Mucosa of descending colon (tissue), 3 donors: ENCODE measurements at regions not wholly inside any gene's neighbourhood (a gene's known extent, or its start where the extent isn't known, plus 50 kb on each side); places are given as distances from the start of the nearest gene placed in this dataset.
A peak's percentile ranks its signal among the peaks of the same experiment; 100 is the strongest.

Experiments
- ATAC-seq: fragments of 200-7000 bp; cut with Tn5 transposase; one replicate; pipeline ENCODE4 v1.9.1; 2020; ENCODE audit warnings: mild to moderate bottlenecking, moderate library complexity
- DNase-seq, 3 donors: peaks; one replicate each; pipeline ENCODE4 v3.0.0-alpha.2; 2020
- H3K36me3 ChIP-seq: fragments of 200-600 bp; one replicate; pipeline ENCODE4 v1.8.0; 2021; ENCODE audit warnings: low read depth, mild to moderate bottlenecking
- H3K4me1 ChIP-seq: fragments of 200-600 bp; one replicate; pipeline ENCODE4 v1.8.0; 2021; ENCODE audit warnings: low read depth, mild to moderate bottlenecking
- H3K4me3 ChIP-seq: fragments of 200-600 bp; one replicate; pipeline ENCODE4 v1.8.0; 2021; ENCODE audit warnings: mild to moderate bottlenecking
- H3K9me3 ChIP-seq: fragments of 200-600 bp; one replicate; pipeline ENCODE4 v1.8.0; 2021; ENCODE audit warnings: mild to moderate bottlenecking
- intact Hi-C, 2 donors: fragments of 100-400 bp; cut with DNase I in 1 of 2; cut with micrococcal nuclease in 1 of 2; formaldehyde crosslinking; loops; one replicate each; pipeline versions ENCODE4 v1.11.0 to v1.11.1; 2022; cut with DNase I, micrococcal nuclease
- TF ChIP-seq, protein P1 (sequence below): fragments of 200-600 bp; IDR thresholded peaks from one replicate; pipeline ENCODE4 v1.8.0; 2022; ENCODE audit warnings: antibody characterized with exemption, mild to moderate bottlenecking
- donor health status: DM: no; HTN: no; CAD: no; lungs with moderate emphysema.
- donor health status: DM: no; HTN: no; CAD: no.
- donor health status: DM: no; HTN: yes; CAD: no.

DNA sequence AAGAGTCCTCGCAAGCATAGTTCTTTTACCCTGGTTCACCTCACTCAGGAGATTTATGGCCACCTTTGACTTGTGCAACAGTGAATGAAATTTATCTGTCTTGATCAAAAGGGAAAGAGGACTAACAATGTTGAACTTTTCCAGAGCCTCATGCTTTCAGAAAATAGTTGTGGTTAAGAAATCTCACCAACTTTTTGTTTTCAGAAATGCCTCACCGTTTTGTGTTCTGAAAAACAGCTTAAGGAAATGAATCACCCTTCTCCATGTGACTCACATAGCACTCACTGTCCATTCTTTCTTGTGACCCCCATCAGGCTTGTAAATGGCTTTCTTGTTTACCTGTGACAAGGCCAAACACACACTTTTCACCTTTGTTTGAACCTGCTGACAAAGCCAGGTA, 148.6 kb upstream of the FAM3C start:
- no peaks in the 10 kb centered on the region for H3K4me1 ChIP-seq
- TF ChIP-seq, protein P1, sequence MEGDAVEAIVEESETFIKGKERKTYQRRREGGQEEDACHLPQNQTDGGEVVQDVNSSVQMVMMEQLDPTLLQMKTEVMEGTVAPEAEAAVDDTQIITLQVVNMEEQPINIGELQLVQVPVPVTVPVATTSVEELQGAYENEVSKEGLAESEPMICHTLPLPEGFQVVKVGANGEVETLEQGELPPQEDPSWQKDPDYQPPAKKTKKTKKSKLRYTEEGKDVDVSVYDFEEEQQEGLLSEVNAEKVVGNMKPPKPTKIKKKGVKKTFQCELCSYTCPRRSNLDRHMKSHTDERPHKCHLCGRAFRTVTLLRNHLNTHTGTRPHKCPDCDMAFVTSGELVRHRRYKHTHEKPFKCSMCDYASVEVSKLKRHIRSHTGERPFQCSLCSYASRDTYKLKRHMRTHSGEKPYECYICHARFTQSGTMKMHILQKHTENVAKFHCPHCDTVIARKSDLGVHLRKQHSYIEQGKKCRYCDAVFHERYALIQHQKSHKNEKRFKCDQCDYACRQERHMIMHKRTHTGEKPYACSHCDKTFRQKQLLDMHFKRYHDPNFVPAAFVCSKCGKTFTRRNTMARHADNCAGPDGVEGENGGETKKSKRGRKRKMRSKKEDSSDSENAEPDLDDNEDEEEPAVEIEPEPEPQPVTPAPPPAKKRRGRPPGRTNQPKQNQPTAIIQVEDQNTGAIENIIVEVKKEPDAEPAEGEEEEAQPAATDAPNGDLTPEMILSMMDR, result no peak
- no peaks in the 10 kb centered on the region for H3K36me3 ChIP-seq
- ATAC-seq (peak; percentile 29), DNase-seq (no peak)
- intact Hi-C loops, result loop anchor here (5.0 kb wide), 1 partner anchor 177 kb away; no protein-coding TSS in a partner anchor
- no peaks in the 10 kb centered on the region for H3K9me3 ChIP-seq
- H3K4me3 ChIP-seq, result no peak overlapping the region

- DNase-seq (no peak), ATAC-seq (no peak)
- H3K4me3 ChIP-seq, result no peak overlapping the region
- intact Hi-C loops, result no loop called here
- H3K36me3 ChIP-seq, result no peaks in the 10 kb centered on the region
- no peaks in the 10 kb centered on the region for H3K4me1 ChIP-seq
- no peaks in the 10 kb centered on the region for H3K9me3 ChIP-seq
- TF ChIP-seq, protein P1, result no peak
Measured at GRCh38 chr7:121544238-121544637, 148.1 kb upstream of the FAM3C start.

DNA sequence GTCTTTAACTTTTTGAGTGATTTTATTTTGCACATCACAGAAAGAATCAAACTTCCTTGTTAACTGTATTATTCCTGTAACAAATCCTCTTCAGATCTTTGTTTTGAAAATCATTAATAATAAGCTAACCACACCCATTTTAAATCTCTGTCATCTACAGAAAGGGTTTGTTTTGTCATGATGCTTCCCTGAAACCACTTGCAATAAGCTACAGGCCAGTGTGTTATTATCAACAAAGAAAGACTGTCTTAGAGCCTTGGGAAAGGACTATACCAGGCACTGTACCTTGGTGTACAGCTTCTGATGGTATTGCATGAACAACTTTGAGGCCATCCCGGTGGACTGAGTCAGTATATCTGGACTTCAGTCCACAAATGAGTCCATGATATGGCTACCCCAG, 145.3 kb upstream of the FAM3C start:
- intact Hi-C loops, result no loop called here
- TF ChIP-seq, protein P1, result no peak
- no peaks in the 10 kb centered on the region for H3K9me3 ChIP-seq
- H3K4me1 ChIP-seq, result no peaks in the 10 kb centered on the region
- DNase-seq (no peak), ATAC-seq (no peak)
- H3K36me3 ChIP-seq, result no peaks in the 10 kb centered on the region
- H3K4me3 ChIP-seq, result no peak overlapping the region

DNA sequence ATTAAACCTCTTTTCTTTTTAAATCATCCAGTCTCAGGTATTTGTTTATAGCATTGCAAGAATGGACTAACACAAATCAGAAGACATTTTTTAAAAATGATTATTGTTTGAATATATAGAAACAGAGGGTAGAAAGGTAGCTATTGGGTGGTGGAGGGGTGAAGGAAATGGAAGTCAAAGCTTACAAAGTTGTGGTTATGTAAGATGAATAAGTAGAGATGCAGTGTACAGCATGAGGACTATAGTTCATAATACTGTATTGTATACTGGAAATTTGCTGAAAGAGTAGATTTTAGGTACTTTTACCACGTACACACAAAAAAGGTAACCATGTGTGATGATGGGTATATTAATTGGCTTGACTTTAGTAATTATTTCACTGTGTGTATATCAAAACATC, 144.0 kb upstream of the FAM3C start:
- TF ChIP-seq, protein P1, result no peak
- Histone ChIP-seq H3K4me1 (no peaks in the 10 kb centered on the region), H3K9me3 (no peaks in the 10 kb centered on the region), H3K4me3 (no peak overlapping the region), H3K36me3 (no peaks in the 10 kb centered on the region)
- intact Hi-C loops, result no loop called here
- ATAC-seq (no peak), DNase-seq (no peak)

DNA sequence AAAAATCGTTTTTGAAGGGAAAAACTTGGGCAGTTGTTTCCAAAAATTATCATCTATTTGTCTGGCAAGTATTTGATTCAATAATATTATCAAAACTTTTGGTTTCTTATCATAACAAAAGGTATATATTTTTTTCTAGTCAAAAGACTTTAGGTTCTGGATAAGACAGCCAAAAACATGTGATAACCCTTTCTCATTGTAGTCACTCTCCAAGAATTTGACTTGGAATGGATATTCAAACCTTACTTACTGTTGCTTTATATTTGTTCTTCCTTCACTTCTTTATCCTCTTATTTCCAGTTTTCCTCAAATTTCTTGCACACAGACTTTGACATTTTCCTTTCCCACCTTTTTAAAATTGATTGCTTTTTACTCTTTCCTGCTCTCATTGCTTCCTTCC, 140.9 kb upstream of the FAM3C start:
- Histone ChIP-seq H3K4me3 (no peak overlapping the region), H3K9me3 (no peaks in the 10 kb centered on the region), H3K4me1 (no peaks in the 10 kb centered on the region), H3K36me3 (no peaks in the 10 kb centered on the region)
- intact Hi-C loops, result no loop called here
- DNase-seq (no peak), ATAC-seq (no peak)
- TF ChIP-seq, protein P1, result no peak
